Fibroblast of pulmonary artery (primary cell): ENCODE measurements at regions not wholly inside any gene's neighbourhood (a gene's known extent, or its start where the extent isn't known, plus 50 kb on each side); places are given as distances from the start of the nearest gene placed in this dataset.
"Not testable (repeated sequence)": the region's sequence is repeated elsewhere in the genome, so short reads cannot be mapped to it uniquely, and the experiment has no call there.

Experiments used
- DNase-seq: peaks from one replicate; pipeline ENCODE4 v3.0.0-alpha.2; 2010; ENCODE audit warnings: low read depth
- H3K4me3 ChIP-seq: replicated peaks from 2 replicates; pipeline ENCODE4 v1.5.1; 2011; ENCODE audit warnings: low read depth, mild to moderate bottlenecking, control low read depth, low read length, moderate library complexity
- TF ChIP-seq, protein P1 (sequence below): IDR thresholded peaks from 2 replicates; pipeline ENCODE4 v1.5.1; 2011; ENCODE audit warnings: mild to moderate bottlenecking, control low read depth, low read length, inconsistent platforms; ENCODE audit errors: missing control alignments

DNA sequence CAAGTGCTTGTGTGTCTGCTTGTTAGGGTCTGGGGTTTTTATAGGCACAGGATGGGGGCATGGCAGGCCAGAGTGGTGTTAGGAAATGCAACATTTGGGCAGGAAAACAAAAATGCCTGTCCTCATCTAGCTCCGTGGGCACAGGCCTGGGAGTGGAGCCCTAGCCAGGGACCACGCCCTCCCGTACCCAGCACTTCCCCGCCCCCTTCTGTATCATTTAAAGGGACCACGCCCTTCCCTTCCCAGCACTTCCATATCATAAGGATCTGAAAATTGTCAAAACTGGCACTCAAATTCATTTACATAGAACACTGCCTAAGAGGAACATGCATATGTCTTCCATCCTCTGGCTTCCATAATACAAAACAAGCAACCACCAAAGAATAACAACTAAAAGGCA is 185.8 kb downstream of the B3GLCT start:
- H3K4me3 ChIP-seq: no peak overlapping the region
- TF ChIP-seq, protein P1, sequence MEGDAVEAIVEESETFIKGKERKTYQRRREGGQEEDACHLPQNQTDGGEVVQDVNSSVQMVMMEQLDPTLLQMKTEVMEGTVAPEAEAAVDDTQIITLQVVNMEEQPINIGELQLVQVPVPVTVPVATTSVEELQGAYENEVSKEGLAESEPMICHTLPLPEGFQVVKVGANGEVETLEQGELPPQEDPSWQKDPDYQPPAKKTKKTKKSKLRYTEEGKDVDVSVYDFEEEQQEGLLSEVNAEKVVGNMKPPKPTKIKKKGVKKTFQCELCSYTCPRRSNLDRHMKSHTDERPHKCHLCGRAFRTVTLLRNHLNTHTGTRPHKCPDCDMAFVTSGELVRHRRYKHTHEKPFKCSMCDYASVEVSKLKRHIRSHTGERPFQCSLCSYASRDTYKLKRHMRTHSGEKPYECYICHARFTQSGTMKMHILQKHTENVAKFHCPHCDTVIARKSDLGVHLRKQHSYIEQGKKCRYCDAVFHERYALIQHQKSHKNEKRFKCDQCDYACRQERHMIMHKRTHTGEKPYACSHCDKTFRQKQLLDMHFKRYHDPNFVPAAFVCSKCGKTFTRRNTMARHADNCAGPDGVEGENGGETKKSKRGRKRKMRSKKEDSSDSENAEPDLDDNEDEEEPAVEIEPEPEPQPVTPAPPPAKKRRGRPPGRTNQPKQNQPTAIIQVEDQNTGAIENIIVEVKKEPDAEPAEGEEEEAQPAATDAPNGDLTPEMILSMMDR: no peak
- no peak for DNase-seq

DNA sequence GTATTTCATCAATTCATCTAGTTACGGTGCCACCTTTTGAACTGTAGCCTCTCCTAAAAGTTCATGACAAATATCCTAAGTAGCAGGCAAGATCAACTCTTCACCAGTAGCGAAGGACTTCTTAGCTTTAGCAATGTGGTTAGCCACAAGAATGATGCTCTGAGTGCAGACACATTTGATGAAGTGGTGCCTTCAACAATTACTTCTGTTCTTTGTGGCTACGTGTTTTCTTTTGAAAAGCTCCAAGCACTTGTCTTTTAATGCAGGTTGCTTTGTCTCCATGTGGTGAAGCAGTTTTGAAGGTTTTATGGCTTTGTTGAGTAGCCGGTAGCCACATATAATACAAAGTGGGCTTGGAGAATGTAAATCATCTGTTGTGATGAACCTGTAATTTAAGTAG is 194.7 kb downstream of the B3GLCT start:
- TF ChIP-seq, protein P1: no peak
- H3K4me3 ChIP-seq: no peak overlapping the region
- no peak for DNase-seq

DNA sequence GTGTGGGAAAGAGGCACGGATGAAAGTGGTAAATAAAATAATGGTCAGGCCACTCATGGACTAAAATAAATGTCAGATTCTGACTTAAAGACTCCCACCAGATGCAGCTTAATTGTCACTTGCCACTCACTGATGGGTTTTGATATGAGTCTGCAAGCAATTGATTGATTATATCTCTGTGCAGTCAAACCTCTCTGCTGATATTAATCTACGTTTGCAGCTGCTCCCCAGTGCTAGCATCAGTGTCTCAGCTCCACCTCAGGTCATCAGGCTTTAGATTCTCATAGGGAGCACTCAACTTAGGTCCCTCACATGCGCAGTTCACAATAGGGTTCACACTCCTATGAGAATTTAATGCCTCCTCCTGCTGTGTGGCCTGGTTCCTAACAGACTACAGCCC is 195.3 kb downstream of the B3GLCT start:
- TF ChIP-seq, protein P1: no peak
- no peak for DNase-seq
- no peak overlapping the region for H3K4me3 ChIP-seq

DNA sequence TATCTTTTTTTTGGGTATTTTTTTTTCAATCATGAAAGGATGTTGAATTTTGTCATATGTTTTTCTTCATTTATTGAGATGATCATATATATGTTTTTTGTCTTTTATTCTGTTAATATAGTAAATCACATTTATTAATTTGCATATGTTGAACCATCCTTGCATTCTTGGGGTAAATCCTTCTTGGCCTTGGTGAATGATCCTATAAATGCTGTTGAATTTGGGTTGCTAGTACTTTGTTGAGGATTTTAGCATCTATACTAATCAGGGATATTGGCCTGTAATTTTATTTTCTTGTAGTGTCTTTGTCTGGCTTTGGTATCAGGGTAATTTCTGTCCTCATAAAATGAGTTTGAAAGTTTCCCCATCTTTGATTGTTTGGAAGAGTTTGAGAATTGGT is 199.9 kb downstream of the B3GLCT start:
- TF ChIP-seq, protein P1: no peak
- no peak for DNase-seq
- H3K4me3 ChIP-seq: no peak overlapping the region

DNA sequence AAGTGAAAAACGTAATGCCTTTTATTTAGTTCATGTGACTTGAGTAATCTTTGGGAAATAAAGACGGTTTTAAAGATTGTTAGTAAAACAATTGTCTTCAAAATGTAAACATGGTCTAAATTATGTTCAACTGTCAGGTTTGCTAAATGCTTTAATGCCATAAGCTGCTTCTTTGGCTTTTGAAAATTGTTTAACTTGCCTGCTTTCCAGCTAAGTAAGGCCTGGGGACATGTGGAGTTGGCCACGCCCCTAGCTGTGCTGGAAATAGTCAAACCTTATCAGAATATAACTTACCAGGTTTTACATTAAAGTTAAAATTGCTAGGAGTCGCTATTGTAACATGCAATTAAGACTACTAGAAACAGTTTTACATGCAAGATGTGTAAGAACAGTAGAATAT is 203.9 kb downstream of the B3GLCT start:
- not testable (repeated sequence) for DNase-seq, H3K4me3 ChIP-seq

DNA sequence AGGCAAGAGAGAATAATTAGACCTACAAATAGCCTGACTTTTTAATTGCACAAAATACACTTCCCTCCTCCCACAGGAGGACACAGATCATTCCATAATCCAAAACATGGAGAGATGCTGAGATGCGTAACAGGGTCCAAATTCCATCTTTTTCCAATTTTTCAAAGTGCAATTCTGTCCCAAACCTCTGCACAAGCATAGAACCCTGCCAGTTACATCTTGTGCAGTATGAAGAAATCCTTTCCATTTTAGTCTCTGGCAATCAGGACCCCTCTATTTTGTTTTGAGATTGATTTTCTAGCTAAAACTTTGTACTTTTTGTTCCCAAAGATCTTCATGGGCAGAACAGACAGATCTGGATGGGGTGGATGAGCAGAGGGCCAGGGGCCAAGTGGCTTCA is 209.2 kb downstream of the B3GLCT start:
- no peak overlapping the region for H3K4me3 ChIP-seq
- no peak for DNase-seq
- TF ChIP-seq, protein P1: no peak

DNA sequence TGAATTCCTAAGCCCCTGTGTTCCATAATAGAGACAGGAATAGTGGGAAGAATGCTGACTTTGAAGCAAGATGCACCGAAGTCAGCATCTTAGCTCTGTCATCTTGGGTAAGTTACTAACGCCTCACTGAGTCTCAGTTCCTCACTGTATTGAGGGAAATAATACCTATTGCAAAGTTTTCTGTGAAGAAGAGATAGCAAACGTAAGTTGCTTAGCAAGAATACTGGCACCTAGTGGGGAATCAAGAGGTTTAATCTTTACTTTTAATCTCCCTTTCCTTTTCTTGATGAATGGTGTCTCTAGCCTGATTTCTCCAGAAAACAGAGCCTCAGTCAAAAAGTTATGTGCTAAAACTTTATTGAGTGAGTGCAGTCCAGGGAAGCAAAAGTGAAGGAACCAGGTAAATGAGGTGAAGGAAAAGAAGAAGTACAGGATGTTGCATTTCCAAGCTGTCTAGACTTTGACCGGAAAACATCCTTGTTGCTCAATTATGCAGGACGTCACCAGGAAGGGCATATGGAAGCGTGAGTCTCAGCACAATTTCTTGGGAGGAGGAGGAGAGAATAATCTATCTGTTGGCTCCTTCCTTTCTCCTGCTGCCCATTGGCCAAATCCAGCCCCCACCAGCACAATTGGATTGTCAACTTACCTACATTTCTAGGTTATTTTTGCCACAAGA is 210.0 kb downstream of the B3GLCT start:
- DNase-seq: peak; percentile 8
- no peak overlapping the region for H3K4me3 ChIP-seq
- TF ChIP-seq, protein P1: peak; percentile 29

DNA sequence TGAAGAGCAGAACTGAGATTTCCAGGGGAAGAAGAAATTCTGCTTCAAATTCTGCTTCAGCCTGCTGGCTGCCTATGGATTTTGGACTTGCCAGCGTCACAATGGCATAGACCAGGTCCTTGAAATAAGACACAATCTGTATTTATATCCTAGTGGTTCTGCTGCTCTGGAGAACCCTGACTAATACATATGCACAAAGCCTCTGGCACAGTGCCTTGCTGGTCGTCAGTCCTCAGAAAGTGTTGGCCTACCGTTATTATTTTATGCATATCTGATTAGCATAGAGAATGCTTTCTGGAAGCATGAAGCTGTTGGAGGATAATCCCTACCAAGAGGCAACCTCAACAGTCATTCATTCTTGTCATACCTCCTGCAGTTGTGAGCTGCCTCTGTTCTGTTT is 213.7 kb downstream of the B3GLCT start:
- TF ChIP-seq, protein P1: no peak
- no peak for DNase-seq
- H3K4me3 ChIP-seq: no peak overlapping the region
